ENCODE measurements at regions not wholly inside any gene's neighbourhood (a gene's known extent, or its start where the extent isn't known, plus 50 kb on each side); places are given as distances from the start of the nearest gene placed in this dataset.

GRCh38 chr4:11702886-11703557, 274.3 kb upstream of the HS3ST1 start:
- Histone ChIP-seq H3K27ac (ENCODE audit: extremely low read depth, low read depth, low read length) (no peak overlapping the region), H3K4me1 (ENCODE audit: control insufficient read depth, insufficient read depth, low read length) (no peaks in the 10 kb centered on the region), H3K36me3 (ENCODE audit: control insufficient read depth in 2 of 2, insufficient read depth in 1 of 2, low read length in 2 of 2) (no peaks in the 10 kb centered on the region), H3K4me3 (ENCODE audit: low read depth, low read length) (no peak overlapping the region), H3K9me3 (ENCODE audit: control insufficient read depth, insufficient read depth, low read depth, low read length) (no peaks in the 10 kb centered on the region)
- ChIA-PET POLR2A (no interaction called here), CTCF (no interaction called here)
- TF ChIP-seq ZBTB8A (tag by site-specific recombination; IDR thresholded peaks at IDR 0.05), result no peak
- no peak for TF ChIP-seq PRDM4 (tag by site-specific recombination; IDR thresholded peaks at IDR 0.05)
- no peak for TF ChIP-seq ZSCAN16 (tag by site-specific recombination; IDR thresholded peaks at IDR 0.05)
- no peak for TF ChIP-seq ZNF521 (tag by site-specific recombination; IDR thresholded peaks at IDR 0.05)

GRCh38 chr4:11701966-11702725, 273.5 kb upstream of the HS3ST1 start:
- CTCF ChIA-PET, result no interaction called here
- TF ChIP-seq ZNF398 (tag by site-specific recombination; IDR thresholded peaks at IDR 0.05) (no peak), AEBP2 (tag by site-specific recombination; IDR thresholded peaks at IDR 0.05; ENCODE audit: borderline replicate concordance) (no peak), ZNF146 (tag by site-specific recombination; IDR thresholded peaks at IDR 0.05) (no peak)
- POLR2A ChIA-PET, result no interaction called here

GRCh38 chr4:11700751-11701226, 272.1 kb upstream of the HS3ST1 start:
- H3K9me3 ChIP-seq (ENCODE audit: control insufficient read depth, insufficient read depth, low read depth, low read length), result no peaks in the 10 kb centered on the region
- CTCF ChIA-PET, result no interaction called here
- H3K4me1 ChIP-seq (ENCODE audit: control insufficient read depth, insufficient read depth, low read length), result no peaks in the 10 kb centered on the region
- H3K4me3 ChIP-seq (ENCODE audit: low read depth, low read length), result no peak overlapping the region
- no peaks in the 10 kb centered on the region for H3K36me3 ChIP-seq (ENCODE audit: control insufficient read depth in 2 of 2, insufficient read depth in 1 of 2, low read length in 2 of 2)
- POLR2A ChIA-PET, result no interaction called here
- TF ChIP-seq MEIS1 (CRISPR knock-in tag; IDR thresholded peaks at IDR 0.05; ENCODE audit: borderline replicate concordance) (no peak), ZNF654 (tag by site-specific recombination; IDR thresholded peaks at IDR 0.05; ENCODE audit: low read depth) (no peak), ZBTB7A (tag by site-specific recombination; IDR thresholded peaks at IDR 0.05; ENCODE audit: low read depth) (no peak), ELK4 (IDR thresholded peaks at IDR 0.05; ENCODE audit: borderline replicate concordance, low read depth, low read length) (no peak), ZNF398 (tag by site-specific recombination; IDR thresholded peaks at IDR 0.05) (no peak), ZNF530 (tag by site-specific recombination; IDR thresholded peaks at IDR 0.05; ENCODE audit: low read depth) (no peak), ZSCAN16 (tag by site-specific recombination; IDR thresholded peaks at IDR 0.05) (no peak), ZNF837 (tag by site-specific recombination; IDR thresholded peaks at IDR 0.05) (no peak)
- no peak overlapping the region for H3K27ac ChIP-seq (ENCODE audit: extremely low read depth, low read depth, low read length)

More at GRCh38 chr4:11701966-11702725, 273.5 kb upstream of the HS3ST1 start:
- Histone ChIP-seq H3K4me3 (ENCODE audit: low read depth, low read length) (no peak overlapping the region), H3K27ac (ENCODE audit: extremely low read depth, low read depth, low read length) (no peak overlapping the region), H3K9me3 (ENCODE audit: control insufficient read depth, insufficient read depth, low read depth, low read length) (no peaks in the 10 kb centered on the region), H3K4me1 (ENCODE audit: control insufficient read depth, insufficient read depth, low read length) (no peaks in the 10 kb centered on the region), H3K36me3 (ENCODE audit: control insufficient read depth in 2 of 2, insufficient read depth in 1 of 2, low read length in 2 of 2) (no peaks in the 10 kb centered on the region)
